CD4-positive, CD25-positive, alpha-beta regulatory T cell (primary cell): ENCODE measurements at regions not wholly inside any gene's neighbourhood (a gene's known extent, or its start where the extent isn't known, plus 50 kb on each side); places are given as distances from the start of the nearest gene placed in this dataset.
"Not testable (repeated sequence)": the region's sequence is repeated elsewhere in the genome, so short reads cannot be mapped to it uniquely, and the experiment has no call there.

ENCODE experiments used
- ATAC-seq, 2 donors: fragments of 150-1000 bp; cut with Tn5 transposase; one replicate each; pipeline ENCODE4 v1.10.0; 2021; ENCODE audit warnings: low read depth in 2 of 2, moderate number of reproducible peaks in 2 of 2, moderate library complexity in 1 of 2
- DNase-seq, 3 donors: peaks; one replicate each; pipeline versions ENCODE4 v3.0.0 to v3.0.0-alpha.2; 2012 to 2022; ENCODE audit warnings: mixed read lengths in 1 of 3
- H3K27ac ChIP-seq: one replicate; pipeline ENCODE4 v1.7.0; 2013; ENCODE audit warnings: mild to moderate bottlenecking, low read length; ENCODE audit not compliant: insufficient read depth, poor library complexity, severe bottlenecking
- H3K27me3 ChIP-seq: one replicate; pipeline ENCODE4 v1.7.0; 2013; ENCODE audit warnings: low read length; ENCODE audit not compliant: control insufficient read depth, insufficient read depth
- H3K36me3 ChIP-seq: one replicate; pipeline ENCODE4 v1.7.0; 2013; ENCODE audit warnings: mild to moderate bottlenecking, low read length, moderate library complexity; ENCODE audit not compliant: control insufficient read depth, insufficient read depth
- H3K4me1 ChIP-seq: 2 replicates; pipeline ENCODE4 v1.7.0; 2013; ENCODE audit warnings: mild to moderate bottlenecking, low read length; ENCODE audit not compliant: insufficient read depth, control insufficient read depth, poor library complexity, severe bottlenecking
- H3K4me3 ChIP-seq: one replicate; pipeline ENCODE4 v1.7.0; 2013; ENCODE audit warnings: low read depth, mild to moderate bottlenecking, low read length, moderate library complexity
- H3K9me3 ChIP-seq, 2 experiments: 1 replicate in 1 of 2; 2 replicates in 1 of 2; pipeline ENCODE4 v1.7.0; 2013; ENCODE audit warnings: low read length in 2 of 2, mild to moderate bottlenecking in 1 of 2, moderate library complexity in 1 of 2; ENCODE audit not compliant: control insufficient read depth in 2 of 2
- H3K27ac Mint-ChIP-seq, 3 donors: one replicate each; pipeline ENCODE4 v1.8.0; 2020 to 2022; ENCODE audit warnings: mild to moderate bottlenecking in 3 of 3, mixed read lengths in 3 of 3, moderate library complexity in 2 of 3
- H3K27me3 Mint-ChIP-seq: one replicate; pipeline ENCODE4 v1.8.0; 2022; ENCODE audit warnings: mild to moderate bottlenecking, mixed read lengths
- H3K36me3 Mint-ChIP-seq: one replicate; pipeline ENCODE4 v1.8.0; 2020; ENCODE audit warnings: mixed read lengths
- H3K4me1 Mint-ChIP-seq, 4 donors: one replicate each; pipeline ENCODE4 v1.8.0; 2020 to 2022; ENCODE audit warnings: mixed read lengths in 4 of 4, mild to moderate bottlenecking in 1 of 4
- H3K4me3 Mint-ChIP-seq, 4 donors: one replicate each; pipeline ENCODE4 v1.8.0; 2020 to 2022; ENCODE audit warnings: mild to moderate bottlenecking in 4 of 4, mixed read lengths in 4 of 4, moderate library complexity in 3 of 4
- H3K9me3 Mint-ChIP-seq, 7 donors: one replicate each; pipeline ENCODE4 v1.8.0; 2020 to 2022; ENCODE audit warnings: mixed read lengths in 7 of 7, mild to moderate bottlenecking in 3 of 7, moderate library complexity in 2 of 7

DNA sequence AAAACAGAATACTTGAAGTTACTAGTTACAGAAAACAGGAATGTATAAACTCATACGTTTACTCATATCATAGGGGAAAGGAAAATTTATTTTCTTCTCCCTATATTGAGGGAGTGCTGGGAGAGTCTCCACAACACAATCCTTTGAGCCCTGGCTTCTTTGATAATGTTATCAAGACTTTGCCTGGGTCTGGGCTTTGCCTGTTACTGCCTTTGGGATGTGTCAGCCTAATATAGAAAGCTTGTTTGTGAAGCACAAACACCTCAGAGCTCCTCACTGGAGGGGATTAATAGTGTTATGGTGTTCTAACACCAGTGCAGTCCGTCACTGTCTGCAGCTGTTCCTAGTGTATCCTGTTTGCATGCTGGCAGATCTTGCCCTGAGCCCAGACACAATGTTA lies 107.8 kb downstream of the VCY start:
- no peaks in the 10 kb centered on the region for H3K27me3 Mint-ChIP-seq
- H3K36me3 ChIP-seq: no peaks in the 10 kb centered on the region
- no peak overlapping the region for H3K4me3 ChIP-seq
- H3K4me1 Mint-ChIP-seq: no peaks in the 10 kb centered on the region
- no peaks in the 10 kb centered on the region for H3K27me3 ChIP-seq
- H3K27ac ChIP-seq: no peak overlapping the region
- peaks cover 0 to 2% (median 0%) of the 10 kb centered on the region in 7 donors for H3K9me3 Mint-ChIP-seq
- H3K36me3 Mint-ChIP-seq: no peaks in the 10 kb centered on the region
- no peaks in the 10 kb centered on the region for H3K9me3 ChIP-seq
- H3K27ac Mint-ChIP-seq: no peak overlapping the region
- no peaks in the 10 kb centered on the region for H3K4me1 ChIP-seq
- DNase-seq: no peak
- no peak for ATAC-seq
- H3K4me3 Mint-ChIP-seq: no peak overlapping the region

DNA sequence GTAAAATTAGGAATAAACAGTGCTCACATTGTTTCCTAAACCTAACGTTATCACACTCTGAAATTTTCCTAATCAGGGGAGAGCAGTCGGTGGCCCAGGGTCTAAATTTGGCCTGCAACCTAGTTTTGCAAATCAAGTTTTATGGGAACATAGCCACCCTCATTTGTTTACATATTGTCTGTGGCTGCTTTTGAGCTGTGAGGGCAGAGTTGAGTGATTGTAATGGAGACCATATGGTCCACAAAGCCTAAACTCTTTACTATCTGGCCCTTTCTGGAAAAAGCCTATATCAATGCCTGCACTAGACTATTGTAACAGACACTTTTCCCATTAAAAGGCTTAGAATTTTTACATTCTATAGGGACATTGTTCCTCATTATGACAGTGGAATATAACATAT lies 105.2 kb downstream of the VCY start:
- Mint-ChIP-seq H3K27me3 (no peaks in the 10 kb centered on the region), H3K4me3 (no peak overlapping the region), H3K4me1 (no peaks in the 10 kb centered on the region), H3K27ac (no peak overlapping the region), H3K36me3 (no peaks in the 10 kb centered on the region), H3K9me3 (peaks cover 0 to 2% (median 0%) of the 10 kb centered on the region in 7 donors)
- Histone ChIP-seq H3K4me3 (no peak overlapping the region), H3K36me3 (no peaks in the 10 kb centered on the region), H3K4me1 (no peaks in the 10 kb centered on the region), H3K27ac (no peak overlapping the region), H3K27me3 (no peaks in the 10 kb centered on the region), H3K9me3 (no peaks in the 10 kb centered on the region)
- DNase-seq (no peak), ATAC-seq (no peak)

DNA sequence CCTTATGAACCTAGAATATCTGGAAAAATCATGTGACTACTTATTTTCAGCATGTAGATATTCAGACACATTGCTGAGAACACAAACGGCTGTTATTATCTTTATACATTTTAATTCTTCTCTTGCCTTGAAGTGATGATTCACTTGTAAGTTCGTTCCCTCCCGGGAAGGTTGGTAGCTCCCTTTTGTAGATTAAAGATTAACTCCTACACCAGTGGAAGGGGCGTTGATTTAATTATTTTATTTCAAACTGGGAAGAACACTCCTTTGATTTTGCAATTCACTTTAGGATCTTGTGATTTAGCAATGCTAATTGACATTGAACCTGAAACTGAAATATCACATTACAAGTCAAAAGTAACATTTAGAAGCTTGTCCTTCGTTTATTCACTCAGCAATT lies 103.4 kb downstream of the VCY start:
- H3K4me3 ChIP-seq: no peak overlapping the region
- Mint-ChIP-seq H3K4me1 (no peaks in the 10 kb centered on the region), H3K4me3 (no peak overlapping the region), H3K27ac (no peak overlapping the region), H3K9me3 (peaks cover 0 to under 1% (median 0%) of the 10 kb centered on the region in 7 donors), H3K36me3 (no peaks in the 10 kb centered on the region), H3K27me3 (no peaks in the 10 kb centered on the region)
- DNase-seq: no peak
- ATAC-seq: no peak
- no peaks in the 10 kb centered on the region for H3K27me3 ChIP-seq
- H3K9me3 ChIP-seq: no peaks in the 10 kb centered on the region
- no peaks in the 10 kb centered on the region for H3K4me1 ChIP-seq
- no peaks in the 10 kb centered on the region for H3K36me3 ChIP-seq
- no peak overlapping the region for H3K27ac ChIP-seq

DNA sequence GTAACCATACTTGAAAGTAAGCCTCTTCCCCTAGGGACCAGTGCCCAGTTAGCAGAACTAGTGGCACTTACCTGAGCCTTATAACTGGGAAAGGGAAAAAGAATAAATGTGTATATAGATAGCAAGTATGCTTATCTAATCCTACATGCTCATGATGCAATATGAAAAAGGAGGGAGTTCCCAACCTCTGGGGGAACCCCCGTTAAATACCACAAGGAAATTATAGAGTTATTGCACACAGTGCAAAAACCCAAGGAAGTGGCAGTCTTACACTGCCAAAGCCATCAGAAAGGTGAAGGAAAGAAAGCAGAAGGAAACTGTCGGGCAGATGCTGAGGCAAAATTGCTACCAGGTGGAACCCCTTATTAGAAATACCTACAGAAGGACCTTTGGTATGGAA lies 92.2 kb downstream of the VCY start:
- not testable (repeated sequence) for H3K27ac ChIP-seq, H3K36me3 Mint-ChIP-seq, DNase-seq, H3K27ac Mint-ChIP-seq, ATAC-seq, H3K4me3 Mint-ChIP-seq, H3K9me3 ChIP-seq, H3K27me3 ChIP-seq, H3K36me3 ChIP-seq, H3K27me3 Mint-ChIP-seq, H3K4me1 ChIP-seq, H3K4me3 ChIP-seq, H3K9me3 Mint-ChIP-seq, H3K4me1 Mint-ChIP-seq

DNA sequence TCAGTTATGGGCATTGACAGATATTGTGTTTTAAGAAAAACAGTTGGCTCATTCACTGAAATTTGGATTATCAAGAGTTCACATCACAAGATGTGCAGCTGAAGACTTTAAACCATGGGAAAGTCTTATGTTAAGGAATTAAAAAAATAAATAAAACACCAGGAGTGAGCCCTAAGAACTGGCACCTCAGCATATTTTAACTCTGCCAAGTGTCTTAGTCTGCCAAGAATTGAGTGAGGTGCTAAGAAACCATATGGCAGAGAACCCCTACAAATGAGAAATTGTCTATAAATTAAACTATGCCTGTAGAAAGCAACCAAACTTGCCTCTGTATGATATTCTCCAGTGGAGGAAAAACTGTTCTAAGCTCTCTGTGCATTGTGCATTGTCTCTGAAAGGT lies 78.5 kb downstream of the VCY start:
- Mint-ChIP-seq H3K36me3 (no peaks in the 10 kb centered on the region), H3K27me3 (no peaks in the 10 kb centered on the region)
- no peaks in the 10 kb centered on the region for H3K9me3 ChIP-seq

DNA sequence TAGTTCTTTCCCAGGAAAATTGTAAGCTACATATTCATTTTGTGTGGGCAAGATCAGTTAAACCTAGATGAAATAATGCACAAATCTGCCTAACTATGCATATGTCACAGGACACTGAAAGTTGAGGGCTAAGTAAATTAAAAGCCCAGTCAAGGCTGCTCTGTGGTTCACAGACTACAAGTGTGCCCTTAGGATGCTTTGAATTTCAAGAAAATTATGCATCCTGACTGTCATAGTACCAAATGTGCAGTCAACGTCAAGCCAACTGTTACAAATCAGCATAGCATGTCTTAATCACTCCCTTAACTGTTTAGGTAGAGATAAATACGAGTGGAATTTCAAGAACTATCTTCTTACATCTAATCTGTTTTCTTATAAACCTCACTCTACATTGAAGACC lies 55.8 kb downstream of the VCY start:
- H3K9me3 ChIP-seq, H3K27me3 ChIP-seq, H3K4me3 Mint-ChIP-seq, H3K36me3 Mint-ChIP-seq, H3K27me3 Mint-ChIP-seq, H3K4me3 ChIP-seq, H3K27ac ChIP-seq, H3K4me1 ChIP-seq, H3K36me3 ChIP-seq, H3K4me1 Mint-ChIP-seq, DNase-seq, H3K9me3 Mint-ChIP-seq, H3K27ac Mint-ChIP-seq, ATAC-seq: not testable (repeated sequence)

More for the DNA sequence above, 78.5 kb downstream of the VCY start:
- H3K27ac Mint-ChIP-seq: no peak overlapping the region
- H3K4me1 Mint-ChIP-seq: no peaks in the 10 kb centered on the region
- no peak overlapping the region for H3K4me3 Mint-ChIP-seq
- no peak for DNase-seq
- Histone ChIP-seq H3K27me3 (no peaks in the 10 kb centered on the region), H3K4me1 (no peaks in the 10 kb centered on the region), H3K36me3 (no peaks in the 10 kb centered on the region), H3K27ac (no peak overlapping the region), H3K4me3 (no peak overlapping the region)
- peaks cover 0 to 2% (median 0%) of the 10 kb centered on the region in 7 donors for H3K9me3 Mint-ChIP-seq
- ATAC-seq: no peak
